B cell (primary cell): ENCODE measurements at regions not wholly inside any gene's neighbourhood (a gene's known extent, or its start where the extent isn't known, plus 50 kb on each side); places are given as distances from the start of the nearest gene placed in this dataset.

Source experiments
- ATAC-seq: fragments of 200-7000 bp; cut with Tn5 transposase; one replicate; pipeline ENCODE4 v1.10.0; 2021; ENCODE audit warnings: low read depth, mild to moderate bottlenecking, moderate number of reproducible peaks, moderate library complexity
- CTCF ChIA-PET: fragments of 350-600 bp; sonication (Branson Sonifier 250); formaldehyde crosslinking; loops from one replicate; lab custom pipeline; 2021; ENCODE audit warnings: antibody characterized with exemption, inconsistent platforms; lab: Charles Lee
- POLR2A ChIA-PET: fragments of 350-600 bp; sonication (Branson Sonifier 250); formaldehyde crosslinking; loops from one replicate; lab custom pipeline; 2021; ENCODE audit warnings: antibody characterized with exemption; lab: Charles Lee
- DNase-seq: peaks from one replicate; pipeline ENCODE4 v3.0.0; 2013
- H2AFZ ChIP-seq: 2 replicates; pipeline ENCODE4 v1.6.1; 2012; ENCODE audit warnings: mild to moderate bottlenecking, low read depth, low read length; ENCODE audit not compliant: insufficient read depth, poor library complexity, severe bottlenecking
- H3K27ac ChIP-seq, 2 donors: 1 replicate in 1 of 2; 2 replicates in 1 of 2; pipeline ENCODE4 v1.5.1; 2012 to 2013; ENCODE audit warnings: low read length in 2 of 2, mild to moderate bottlenecking in 2 of 2, moderate library complexity in 1 of 2
- H3K27me3 ChIP-seq, 4 experiments: fragments of 200-600 bp in 1 of 4; sonication (generic) in 1 of 4; replicated peaks in 1 of 4; 1 replicate in 2 of 4; 2 replicates in 2 of 4; pipeline versions ENCODE4 v1.6.1 to v1.7.0; 2013 to 2016; ENCODE audit warnings: low read length in 3 of 4, mild to moderate bottlenecking in 2 of 4, mixed read lengths in 1 of 4, moderate library complexity in 1 of 4; ENCODE audit not compliant: insufficient read depth in 4 of 4, control insufficient read depth in 3 of 4; ENCODE audit errors: control extremely low read depth in 1 of 4
- H3K36me3 ChIP-seq, 2 experiments: replicated peaks in 1 of 2; 1 replicate in 1 of 2; 2 replicates in 1 of 2; pipeline versions ENCODE4 v1.6.1 to v1.7.1; 2013; ENCODE audit warnings: low read length in 1 of 2; ENCODE audit not compliant: insufficient read depth in 2 of 2, control insufficient read depth in 1 of 2; ENCODE audit errors: control extremely low read depth in 1 of 2, extremely low read depth in 1 of 2
- H3K4me1 ChIP-seq, 2 donors: fragments of 200-600 bp in 1 of 2; sonication (generic) in 1 of 2; 1 replicate in 1 of 2; 2 replicates in 1 of 2; pipeline versions ENCODE4 v1.5.1 to v1.6.1; 2013 to 2017; ENCODE audit warnings: low read length in 2 of 2; ENCODE audit not compliant: control insufficient read depth in 2 of 2, insufficient read depth in 2 of 2
- H3K4me2 ChIP-seq: replicated peaks from 2 replicates; pipeline ENCODE3; 2012; ENCODE audit warnings: mild to moderate bottlenecking, low read depth, low read length; ENCODE audit not compliant: poor library complexity, severe bottlenecking
- H3K4me3 ChIP-seq, 5 experiments: fragments of 200-600 bp in 1 of 5; sonication (generic) in 1 of 5; 1 replicate in 3 of 5; 2 replicates in 2 of 5; pipeline versions ENCODE4 v1.5.1 to v1.7.0; 2011 to 2016; ENCODE audit warnings: low read length in 4 of 5, mild to moderate bottlenecking in 4 of 5, low read depth in 2 of 5, control low read depth in 1 of 5, moderate library complexity in 1 of 5; ENCODE audit not compliant: insufficient read depth in 1 of 5; ENCODE audit errors: control extremely low read depth in 1 of 5, extremely low read depth in 1 of 5
- H3K79me2 ChIP-seq: fragments of 200-600 bp; sonication (generic); one replicate; pipeline ENCODE4 v1.6.0; 2016; ENCODE audit warnings: low read length; ENCODE audit not compliant: control insufficient read depth, insufficient read depth
- H3K9ac ChIP-seq: fragments of 200-600 bp; sonication (generic); 2 replicates; pipeline ENCODE4 v1.6.1; 2017; ENCODE audit warnings: mild to moderate bottlenecking, low read length, moderate library complexity
- H3K9me3 ChIP-seq, 3 donors: one replicate each; pipeline versions ENCODE4 v1.6.1 to v1.7.1; 2013; ENCODE audit warnings: low read length in 2 of 3; ENCODE audit not compliant: control insufficient read depth in 2 of 3, insufficient read depth in 1 of 3; ENCODE audit errors: control extremely low read depth in 1 of 3
- H4K20me1 ChIP-seq: 2 replicates; pipeline ENCODE4 v1.6.0; 2012; ENCODE audit warnings: mild to moderate bottlenecking, low read length; ENCODE audit not compliant: insufficient read depth, control insufficient read depth, poor library complexity, severe bottlenecking
- H3K27ac Mint-ChIP-seq: one replicate; pipeline ENCODE4 v1.8.0; 2021; ENCODE audit warnings: mixed read lengths
- H3K27me3 Mint-ChIP-seq: one replicate; pipeline ENCODE4 v1.8.0; 2021; ENCODE audit warnings: mixed read lengths
- H3K4me1 Mint-ChIP-seq: one replicate; pipeline ENCODE4 v1.8.0; 2021; ENCODE audit warnings: mixed read lengths
- H3K4me3 Mint-ChIP-seq: one replicate; pipeline ENCODE4 v1.8.0; 2021; ENCODE audit warnings: mixed read lengths
- H3K9me3 Mint-ChIP-seq: one replicate; pipeline ENCODE4 v1.8.0; 2022; ENCODE audit warnings: mixed read lengths; ENCODE audit not compliant: insufficient read depth
- CTCF ChIP-seq: fragments of 200-600 bp; IDR thresholded peaks from one replicate; pipeline ENCODE4 v1.8.0; 2022; ENCODE audit warnings: antibody characterized with exemption, mild to moderate bottlenecking
- EZH2 ChIP-seq: IDR thresholded peaks from 2 replicates; pipeline ENCODE4 v1.6.1; 2012; ENCODE audit warnings: borderline replicate concordance, low read depth, mild to moderate bottlenecking, moderate library complexity, low read length; ENCODE audit not compliant: insufficient read depth, poor library complexity, severe bottlenecking
- WGBS: methylation state at CpG from one replicate; pipeline ENCODE4 v1.1.5; 2013; ENCODE audit warnings: missing lambda C conversion rate; ENCODE audit not compliant: insufficient coverage; 5-methylcytosine and 5-hydroxymethylcytosine counted together
- intact Hi-C: fragments of 100-400 bp; cut with micrococcal nuclease; formaldehyde crosslinking; loops from one replicate; pipeline ENCODE4 v1.10.0; 2022

GRCh38 chr20:60294632-60295031 is 336.4 kb downstream of the CDH26 start:
- no peaks in the 10 kb centered on the region for H3K4me1 Mint-ChIP-seq
- Histone ChIP-seq H3K79me2 (no peaks in the 10 kb centered on the region), H3K36me3 (no peaks in the 10 kb centered on the region), H3K9me3 (peaks cover 0 to 26% (median 11%) of the 10 kb centered on the region in 3 donors), H3K4me1 (no peaks in the 10 kb centered on the region), H3K9ac (no peak overlapping the region), H3K4me3 (no peak overlapping the region), H2AFZ (no peak overlapping the region), H3K27me3 (no peaks in the 10 kb centered on the region), H3K4me2 (no peak overlapping the region), H3K27ac (no peak overlapping the region), H4K20me1 (no peaks in the 10 kb centered on the region)
- intact Hi-C loops: no loop called here
- H3K4me3 Mint-ChIP-seq: no peak overlapping the region
- DNase-seq (no peak), ATAC-seq (no peak)
- H3K27me3 Mint-ChIP-seq: no peaks in the 10 kb centered on the region
- peaks cover 7% of the 10 kb centered on the region for H3K9me3 Mint-ChIP-seq
- no peak overlapping the region for H3K27ac Mint-ChIP-seq
- ChIA-PET CTCF (no interaction called here), POLR2A (no interaction called here)
- no peak for TF ChIP-seq EZH2
- TF ChIP-seq CTCF: no peak
- 21% methylated on average over 8 of the region's 8 CpGs for WGBS

- TF ChIP-seq CTCF (no peak), EZH2 (no peak)
- DNase-seq: no peak
- 100% methylated on average over 1 of the region's 2 CpGs for WGBS
- no peak overlapping the region for H3K27ac Mint-ChIP-seq
- H3K4me1 ChIP-seq: no peaks in the 10 kb centered on the region
- H3K4me1 Mint-ChIP-seq: no peaks in the 10 kb centered on the region
- intact Hi-C loops: no loop called here
- no peaks in the 10 kb centered on the region for H3K27me3 ChIP-seq
- H2AFZ ChIP-seq: no peak overlapping the region
- ChIA-PET POLR2A (no interaction called here), CTCF (no interaction called here)
- no peak overlapping the region for H3K4me3 ChIP-seq
- H3K27me3 Mint-ChIP-seq: no peaks in the 10 kb centered on the region
- no peaks in the 10 kb centered on the region for H3K36me3 ChIP-seq
- H3K27ac ChIP-seq: no peak overlapping the region
- H4K20me1 ChIP-seq: no peaks in the 10 kb centered on the region
- H3K4me3 Mint-ChIP-seq: no peak overlapping the region
- no peak for ATAC-seq
- no peak overlapping the region for H3K9ac ChIP-seq
- H3K4me2 ChIP-seq: no peak overlapping the region
- H3K79me2 ChIP-seq: no peaks in the 10 kb centered on the region
- peaks cover 7% of the 10 kb centered on the region for H3K9me3 Mint-ChIP-seq
- peaks cover 0 to 20% (median 6%) of the 10 kb centered on the region in 3 donors for H3K9me3 ChIP-seq
These were observed 337.0 kb downstream of the CDH26 start for GRCh38 chr20:60295214-60295613.
